Inflammatory macrophage (primary cell): ENCODE measurements at regions not wholly inside any gene's neighbourhood (a gene's known extent, or its start where the extent isn't known, plus 50 kb on each side); places are given as distances from the start of the nearest gene placed in this dataset.

ENCODE experiments used
- DNase-seq, 2 donors: peaks; one replicate each; pipeline ENCODE4 v3.0.0-alpha.2; 2020 to 2022

DNA sequence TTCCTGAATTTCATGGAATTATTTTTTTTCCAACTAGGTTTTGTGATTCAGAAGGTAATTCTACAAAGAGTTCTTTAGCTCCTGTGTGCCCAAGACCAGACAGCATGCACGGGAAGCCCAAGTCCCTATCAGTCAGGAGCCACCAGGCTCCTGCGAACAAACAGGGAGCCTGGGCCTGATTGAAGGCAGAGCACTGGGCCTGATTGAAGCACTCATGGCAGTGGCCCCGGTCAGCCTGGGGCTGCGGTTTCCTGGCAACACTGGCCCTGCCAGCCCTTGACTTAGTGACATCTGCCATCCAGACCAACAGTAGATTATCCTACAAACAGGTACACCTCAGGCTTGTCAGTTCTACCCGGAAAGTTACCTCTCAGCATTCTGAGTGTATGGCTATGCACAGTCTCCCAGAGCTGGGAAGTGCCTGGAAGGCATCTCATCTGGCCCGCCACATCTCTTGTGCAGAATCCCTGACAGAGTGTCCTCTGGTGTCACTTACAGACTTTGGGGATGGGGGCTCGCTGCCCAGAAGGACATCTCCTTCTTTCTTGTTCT is 133.8 kb downstream of the VEGFA start:
- DNase-seq = no peak

DNA sequence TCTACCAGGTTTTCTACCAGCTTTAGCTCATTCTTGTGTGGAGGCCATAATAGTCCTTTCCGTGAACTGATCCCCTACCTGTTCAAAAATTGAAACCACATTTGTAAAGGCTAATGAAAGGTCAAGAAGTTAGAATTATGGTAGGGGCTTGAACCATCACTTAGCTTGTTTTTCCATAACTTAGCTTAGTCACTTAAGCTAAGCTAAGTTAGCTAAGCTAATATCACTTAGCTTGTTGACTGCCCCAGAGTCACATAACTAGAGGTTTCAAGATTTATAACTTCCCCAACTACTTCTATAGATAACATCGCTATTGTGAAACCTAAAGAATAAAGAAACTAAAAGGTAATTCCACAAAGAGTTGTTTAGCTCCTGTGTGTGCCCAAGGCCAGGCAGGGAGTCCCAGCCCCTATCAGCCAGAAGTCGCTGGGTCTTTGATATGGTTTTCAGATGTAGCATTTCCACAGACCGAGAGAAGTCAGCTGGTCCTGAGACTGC is 131.8 kb downstream of the VEGFA start:
- DNase-seq = no peak

DNA sequence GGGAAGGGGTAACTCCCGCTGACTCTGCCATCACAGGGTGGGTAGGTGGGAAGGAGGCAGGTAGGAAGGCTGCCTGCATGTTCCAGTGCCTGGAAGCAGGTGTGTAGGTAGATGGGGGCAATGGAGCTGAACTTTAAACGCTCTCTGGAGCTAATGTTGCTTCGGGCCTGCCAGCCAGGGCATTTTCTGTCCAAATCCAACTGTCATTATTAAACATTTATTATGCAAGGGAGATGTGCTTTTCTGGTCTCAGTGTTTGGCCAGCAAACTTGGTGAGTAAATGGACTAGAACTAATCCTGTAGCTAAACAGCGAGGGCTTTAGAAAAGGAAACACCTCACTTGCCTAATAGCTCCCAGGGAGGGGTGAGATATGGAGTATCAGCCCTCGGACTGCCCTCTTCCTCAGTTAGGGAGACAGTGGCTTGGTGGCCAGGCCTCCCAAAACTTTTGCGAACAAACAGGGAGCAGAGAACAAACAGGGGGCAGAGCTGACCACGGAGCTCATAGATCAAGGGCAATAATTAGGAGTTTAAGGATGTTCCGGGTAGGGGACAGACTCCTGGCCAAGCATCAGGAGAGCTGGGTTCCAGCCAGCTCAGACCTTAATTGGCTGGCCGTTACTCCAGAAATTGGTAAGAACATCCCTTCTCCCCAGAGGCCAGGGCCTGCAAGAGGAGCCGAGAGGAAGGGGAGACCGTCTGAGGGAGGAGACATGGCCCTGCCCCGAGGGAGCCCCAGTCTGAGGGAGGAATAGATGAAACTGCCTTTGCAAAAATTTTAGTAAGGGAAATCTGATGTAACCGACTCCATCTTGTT is 131.1 kb downstream of the VEGFA start:
- no peak for DNase-seq

DNA sequence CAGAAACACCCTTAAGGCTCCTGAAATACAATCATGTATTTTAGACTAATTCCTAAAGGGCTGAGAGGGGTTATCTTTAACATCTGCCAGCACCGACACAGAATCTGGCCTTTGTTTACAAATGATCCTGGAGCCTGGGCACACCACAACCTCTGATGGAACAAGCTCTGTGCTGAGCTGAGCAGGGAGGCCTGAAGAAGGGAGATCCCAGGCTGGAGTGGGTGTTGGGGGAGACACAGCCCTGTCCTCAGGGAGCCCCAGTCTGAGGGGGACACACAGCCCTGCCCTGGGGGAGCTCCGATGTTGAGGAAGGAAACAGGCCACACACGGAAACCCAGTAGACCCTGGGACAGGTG is 130.5 kb downstream of the VEGFA start:
- no peak for DNase-seq

DNA sequence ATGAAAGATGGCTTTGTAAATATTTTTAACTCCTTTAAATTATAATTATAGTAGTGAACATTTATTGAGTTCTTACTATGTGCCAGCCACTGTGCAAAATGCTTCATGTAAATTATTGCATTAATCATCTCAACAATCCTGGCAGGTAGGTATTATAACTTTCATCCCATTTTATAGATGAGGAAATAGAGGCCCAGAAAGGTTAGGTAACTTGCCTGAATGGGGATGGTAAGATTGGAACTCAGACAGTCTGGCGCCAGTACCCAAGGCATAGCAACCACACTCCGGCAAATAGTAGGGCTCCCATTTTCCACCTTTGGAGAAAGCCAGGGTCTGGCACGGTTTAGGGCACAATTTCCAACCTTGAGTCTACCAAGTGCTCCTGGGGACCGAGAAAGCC is 129.8 kb downstream of the VEGFA start:
- no peak for DNase-seq

DNA sequence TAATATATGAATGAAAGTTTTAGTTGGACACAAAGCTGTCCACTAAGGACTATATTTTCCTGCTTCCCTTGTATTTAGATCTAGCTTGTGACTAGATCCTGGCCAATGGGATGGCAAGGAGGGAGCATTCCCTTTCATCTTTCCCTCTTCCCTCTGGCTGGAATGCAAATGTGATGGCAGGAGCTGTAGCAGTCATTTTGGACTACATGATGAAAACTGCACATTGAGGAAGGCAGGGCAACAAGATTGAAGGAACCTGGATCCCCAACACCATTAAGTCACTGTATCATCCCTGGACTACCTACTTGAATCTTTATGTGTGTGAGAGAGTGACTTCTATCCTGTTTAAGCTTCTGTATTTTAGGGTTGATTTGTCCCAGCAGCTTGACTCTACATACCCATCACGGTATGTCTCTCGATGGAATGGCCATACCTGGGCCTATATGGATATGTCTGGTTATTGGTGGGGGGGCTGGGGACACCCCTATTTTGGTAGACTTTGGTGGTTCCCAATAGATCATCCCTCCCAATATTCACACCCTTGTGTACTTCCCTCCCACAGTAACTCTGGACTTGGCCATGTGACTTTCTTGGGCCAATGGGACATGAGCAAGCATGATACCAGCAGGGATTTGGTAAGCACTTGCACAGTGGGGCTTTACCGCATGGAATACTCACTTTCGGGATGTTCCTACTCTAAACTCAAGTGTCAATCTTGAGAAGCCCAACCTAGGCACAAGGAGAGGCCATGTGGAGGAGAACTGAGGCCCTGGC is 128.5 kb downstream of the VEGFA start:
- DNase-seq = no peak

DNA sequence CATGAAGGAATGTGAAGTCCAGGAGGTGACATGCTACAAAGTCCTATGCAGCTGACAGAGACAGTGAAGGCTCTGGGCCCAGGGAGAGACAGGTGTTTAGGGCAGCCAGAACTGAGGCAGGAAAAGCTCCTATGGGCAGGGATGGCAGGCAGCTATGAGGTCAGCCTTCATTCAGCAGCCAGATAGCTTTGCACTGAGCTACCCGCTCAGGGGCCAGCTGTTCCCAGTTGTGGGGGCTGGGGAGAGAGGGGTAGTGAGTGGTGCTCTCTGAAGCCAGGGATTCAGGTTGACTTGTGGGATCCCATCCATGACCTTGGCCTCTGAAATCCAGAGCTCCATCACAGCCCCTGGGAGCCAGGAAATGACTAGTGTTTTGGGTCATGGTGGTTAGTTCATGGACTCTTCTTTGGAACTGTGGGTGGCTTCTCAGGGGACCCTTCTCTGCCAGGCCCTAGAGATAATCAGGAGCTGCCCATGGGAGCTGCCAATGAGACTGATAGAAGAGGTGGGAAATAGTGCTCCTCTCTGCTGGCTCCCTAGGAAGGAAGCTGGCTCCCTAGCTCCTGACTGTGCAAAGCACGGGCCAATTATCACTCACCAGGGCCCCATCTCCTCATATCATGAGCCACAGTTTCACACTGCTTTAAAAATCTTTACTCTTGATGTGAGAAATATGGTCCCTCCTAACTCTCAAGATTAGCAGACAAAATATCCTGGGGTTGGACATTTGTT is 127.7 kb downstream of the VEGFA start:
- no peak for DNase-seq

DNA sequence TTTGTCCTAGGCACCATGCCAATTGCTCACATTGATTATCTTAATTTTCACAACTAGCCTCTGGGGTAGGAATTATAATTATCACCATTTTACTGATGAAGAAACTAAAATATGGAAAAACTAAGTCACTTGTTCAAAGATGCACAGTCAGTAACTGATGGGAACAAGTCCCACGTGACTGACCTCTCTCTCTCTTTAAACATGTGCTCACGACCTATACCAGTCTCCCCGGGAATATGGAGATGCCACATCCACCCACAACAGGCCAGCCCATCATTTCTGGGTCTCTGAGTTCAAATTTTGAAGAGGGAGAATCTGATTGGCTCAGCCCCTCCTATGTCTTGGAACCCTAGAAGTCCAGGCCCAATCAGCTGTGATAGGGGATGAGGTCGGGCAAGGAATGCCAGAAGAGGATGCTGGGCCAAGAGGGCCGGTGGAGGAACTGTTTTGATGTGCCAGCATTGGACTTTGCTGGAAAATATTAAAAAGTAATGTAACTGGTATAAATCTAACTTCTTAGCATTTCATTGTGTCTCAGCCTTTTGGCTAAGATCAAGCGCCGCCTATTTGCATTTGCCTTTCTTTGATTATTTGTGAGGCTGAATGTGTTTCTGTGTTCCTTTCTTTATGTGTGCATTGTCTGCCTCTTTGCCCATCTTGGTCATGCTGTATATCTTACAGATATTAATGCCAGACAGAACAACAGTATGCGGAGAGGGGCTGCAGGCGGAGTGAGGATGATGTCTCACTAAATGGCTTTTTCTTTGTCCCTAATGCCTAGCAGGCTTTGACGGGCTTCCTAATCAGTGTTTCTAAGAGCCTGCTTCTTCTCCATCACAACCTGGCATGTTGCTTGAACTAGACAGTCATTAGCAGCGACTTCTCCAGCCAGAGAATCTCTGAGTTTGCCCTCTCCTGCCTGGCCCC is 126.6 kb downstream of the VEGFA start:
- no peak for DNase-seq

DNA sequence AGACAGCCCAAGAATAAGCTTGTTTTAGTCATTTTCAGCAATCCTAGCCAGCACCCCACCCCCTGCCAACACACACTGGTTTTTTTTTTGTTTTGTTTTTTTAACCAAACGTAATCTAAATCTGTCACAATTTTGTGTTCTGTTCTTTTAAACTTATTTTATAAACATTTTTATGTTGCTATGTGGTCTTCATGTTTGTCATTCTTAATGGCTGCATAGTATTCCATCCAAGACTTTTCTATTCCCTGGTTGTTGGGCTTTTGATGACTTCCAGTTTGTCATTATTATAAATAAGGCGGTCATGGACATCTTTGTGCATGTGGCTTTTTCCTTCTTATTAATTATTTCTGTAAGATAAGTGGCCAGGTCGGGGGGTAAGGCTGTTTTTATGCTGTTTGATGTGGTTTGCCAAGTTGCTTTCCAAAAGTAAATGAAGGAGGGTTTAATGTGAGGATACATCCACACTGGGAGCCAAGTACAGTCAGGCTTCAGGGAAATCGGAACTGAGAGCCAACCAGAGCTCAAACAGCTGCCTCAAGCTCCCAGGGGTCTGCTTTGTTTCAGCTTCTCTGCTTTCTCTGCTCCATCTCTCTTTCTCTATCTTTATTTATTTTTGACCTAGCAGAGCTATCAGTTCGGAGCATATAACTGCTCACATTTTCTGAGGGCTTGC is 125.8 kb downstream of the VEGFA start:
- DNase-seq = no peak

DNA sequence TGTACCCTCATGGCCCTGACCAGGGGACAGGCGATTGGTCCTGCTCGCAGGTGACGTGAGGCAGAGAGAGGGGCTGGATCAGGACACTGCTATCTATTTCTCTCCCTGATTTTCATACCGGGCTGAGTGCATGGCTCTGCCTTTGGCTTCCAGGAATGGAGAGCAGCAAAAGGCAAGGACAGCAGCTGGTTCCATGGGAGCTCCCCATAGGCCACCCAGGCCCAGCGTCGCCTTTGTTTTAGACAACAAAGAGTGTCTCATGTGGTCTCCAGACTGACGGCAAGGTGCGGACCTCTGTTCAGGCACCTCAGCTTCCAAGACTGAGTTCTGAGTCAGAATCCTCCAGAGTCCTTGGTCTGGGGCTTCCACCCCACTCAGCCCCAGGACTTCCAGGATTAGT is 123.1 kb downstream of the VEGFA start:
- DNase-seq = no peak

DNA sequence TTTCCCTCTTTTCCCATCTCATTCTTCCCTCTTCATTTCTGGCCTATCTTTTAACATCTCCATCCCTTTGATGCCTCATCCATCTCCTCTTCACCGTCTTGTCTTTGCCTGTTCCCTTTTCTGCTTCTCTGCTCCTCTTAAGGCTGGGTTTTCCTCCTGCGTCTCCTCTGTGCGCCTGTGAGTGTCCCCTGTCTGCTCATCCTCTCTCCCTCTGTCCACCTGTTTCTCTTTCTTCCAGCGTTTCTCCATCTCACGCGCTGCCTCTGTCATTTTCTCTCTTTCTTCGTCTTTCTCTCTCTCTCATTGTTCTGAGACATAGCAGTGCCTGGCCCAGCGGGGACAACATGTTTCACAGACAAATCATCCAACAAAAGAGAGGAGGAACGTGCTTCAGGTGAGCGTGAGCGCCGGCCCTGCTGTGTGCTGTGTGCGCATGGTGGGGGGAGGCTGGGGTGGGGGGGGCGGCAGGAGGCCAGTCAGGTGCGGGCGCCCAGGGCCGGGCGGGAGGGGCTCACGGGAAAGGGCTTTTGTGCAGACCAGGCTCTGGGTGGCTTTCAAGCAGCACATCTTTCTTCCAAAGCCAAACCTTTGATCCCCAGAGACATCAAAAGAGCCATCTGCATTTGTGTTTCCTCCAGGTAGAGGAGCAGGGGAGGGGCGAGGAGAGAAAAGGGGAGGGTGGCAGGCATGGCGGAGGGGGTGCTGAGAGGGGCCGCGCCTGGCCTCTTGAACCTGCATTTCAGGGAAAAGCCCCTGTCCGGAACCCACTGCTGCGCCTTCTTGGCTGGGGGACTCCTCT is 121.3 kb downstream of the VEGFA start:
- no peak for DNase-seq

DNA sequence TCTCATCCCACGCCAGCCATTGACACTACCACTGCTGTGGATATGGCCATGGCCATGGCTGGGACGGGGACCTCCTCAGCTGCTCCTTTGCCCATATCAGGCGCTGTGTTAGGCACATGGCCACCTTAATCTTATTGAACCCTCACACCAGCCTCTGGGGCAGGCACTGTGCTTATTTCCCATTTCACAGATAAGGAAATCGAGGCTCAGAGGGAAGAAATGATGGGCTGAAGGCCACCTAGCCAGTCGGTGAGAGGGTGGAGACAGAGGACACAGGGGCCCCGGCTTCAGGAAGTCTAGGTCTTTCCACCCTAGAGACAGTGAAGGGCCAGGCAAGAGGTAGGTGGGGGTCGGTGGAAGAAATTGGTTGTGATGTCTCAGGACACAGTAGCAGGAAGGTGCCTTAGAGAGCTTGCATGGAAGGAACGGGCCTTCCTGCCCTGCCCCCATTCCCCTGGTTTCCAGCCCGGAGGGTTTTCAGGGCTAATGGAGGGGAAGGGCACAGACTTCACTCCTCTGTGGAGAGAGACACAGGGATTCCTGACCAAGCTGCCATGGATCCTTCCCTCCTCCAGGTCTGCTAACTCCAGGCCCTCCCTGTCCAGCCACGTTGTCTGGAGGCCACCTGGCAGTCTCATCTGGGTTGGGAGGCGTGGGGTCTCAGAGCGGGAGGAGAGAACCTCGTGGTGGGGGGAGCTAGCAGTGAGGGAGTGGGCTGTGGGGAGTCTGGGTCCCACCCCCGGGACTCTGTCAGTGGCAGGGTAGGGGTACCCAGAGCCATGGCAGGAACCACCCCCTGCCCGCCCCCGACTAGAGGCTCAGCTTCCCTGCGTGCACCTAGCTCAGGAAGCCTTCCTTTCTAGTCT is 120.4 kb downstream of the VEGFA start:
- no peak for DNase-seq

DNA sequence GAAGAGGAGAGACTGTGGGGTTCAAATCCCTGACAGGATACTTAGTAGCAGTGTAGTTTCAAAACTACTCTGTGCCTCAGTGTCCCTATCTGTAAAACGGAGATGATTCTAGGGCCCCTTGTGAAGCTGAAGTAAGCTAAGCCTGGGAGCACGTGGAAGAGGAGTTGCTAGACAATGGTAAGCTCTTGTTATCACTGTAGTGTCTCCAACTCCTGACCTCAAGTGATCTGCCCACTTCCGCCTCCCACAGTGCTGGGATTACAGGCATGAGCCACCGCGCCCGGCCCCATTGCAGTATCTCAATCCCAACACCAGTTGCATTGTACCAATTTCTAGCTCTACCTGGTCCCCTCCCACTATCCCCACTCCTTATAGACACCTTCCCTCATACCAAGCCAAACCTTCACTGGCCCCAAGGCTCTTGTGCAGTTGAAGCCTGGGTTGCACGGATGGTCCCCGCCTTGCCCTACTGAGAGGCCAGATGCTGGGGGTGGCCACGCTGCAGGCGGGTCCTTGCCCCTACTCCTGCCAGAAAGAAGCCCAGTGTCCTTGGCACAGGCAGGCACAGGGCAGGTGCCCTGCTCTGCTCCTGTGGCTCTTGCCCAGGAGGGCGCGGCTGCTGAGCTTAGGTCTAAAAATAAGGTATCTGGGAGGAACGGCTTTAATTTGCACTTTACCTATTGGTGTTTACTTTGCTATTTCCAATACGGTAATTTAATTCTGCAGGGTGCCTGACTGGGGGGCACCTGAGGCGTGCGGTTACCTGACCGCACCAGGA is 118.1 kb downstream of the VEGFA start:
- DNase-seq = peak in 1 of 2 donors; percentile 42

DNA sequence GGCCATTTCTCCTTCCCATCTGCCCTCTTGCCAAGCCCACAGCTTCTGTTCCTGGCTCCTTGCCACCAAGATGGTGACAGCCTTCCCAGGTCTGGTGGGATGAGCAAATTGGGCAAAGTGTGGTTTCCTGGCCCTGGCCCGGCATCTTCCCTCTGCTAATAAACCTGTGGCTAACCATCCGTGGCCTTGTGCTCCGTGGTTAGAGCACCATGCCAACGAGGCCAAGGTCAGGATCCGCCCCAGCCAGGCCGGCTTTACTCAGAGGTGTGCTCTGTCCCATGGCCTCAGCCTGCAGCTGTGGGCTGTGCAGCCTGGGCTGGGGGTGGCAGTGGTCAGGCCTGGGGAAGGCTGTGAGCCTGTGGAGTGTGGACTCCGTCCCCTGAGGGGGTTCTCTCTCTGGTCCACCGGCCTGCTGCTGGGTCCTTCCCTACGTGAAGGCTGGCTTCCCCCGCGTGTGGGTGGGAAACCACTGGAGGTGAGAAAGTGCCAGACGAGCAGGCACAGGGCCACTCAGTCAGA is 117.4 kb downstream of the VEGFA start:
- DNase-seq = peak in 1 of 2 donors; percentile 13

DNA sequence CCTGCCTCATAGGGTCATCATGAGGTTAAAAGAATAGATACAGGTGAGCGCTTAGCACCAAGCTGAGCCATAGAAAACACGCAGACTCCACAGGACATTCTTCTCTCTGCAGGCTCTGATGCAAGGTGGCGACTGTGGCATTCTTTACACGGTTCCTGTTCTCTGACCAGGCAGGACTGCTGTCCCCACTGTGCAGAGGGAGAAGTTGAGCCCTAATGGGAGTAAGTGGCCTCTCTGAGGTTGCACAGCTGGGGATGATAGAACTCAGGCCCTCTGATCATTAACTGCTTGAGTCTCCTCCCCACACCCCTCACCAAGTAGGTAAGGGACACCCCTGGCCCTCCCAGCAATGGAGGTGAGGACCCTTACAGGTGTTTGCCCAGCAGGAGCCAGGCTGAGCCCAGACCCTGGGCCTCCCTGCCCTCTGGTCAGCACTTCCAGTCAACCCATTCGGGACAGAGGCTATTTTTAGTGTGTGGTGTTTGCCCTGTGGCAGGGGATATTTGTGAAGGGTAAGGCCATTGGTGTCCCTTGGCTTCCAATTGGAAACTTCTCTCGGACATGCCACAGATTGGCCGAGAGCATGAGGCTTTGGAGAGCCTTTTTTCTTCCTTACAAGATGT is 116.8 kb downstream of the VEGFA start:
- peak; percentile 41 to 50 for DNase-seq

DNA sequence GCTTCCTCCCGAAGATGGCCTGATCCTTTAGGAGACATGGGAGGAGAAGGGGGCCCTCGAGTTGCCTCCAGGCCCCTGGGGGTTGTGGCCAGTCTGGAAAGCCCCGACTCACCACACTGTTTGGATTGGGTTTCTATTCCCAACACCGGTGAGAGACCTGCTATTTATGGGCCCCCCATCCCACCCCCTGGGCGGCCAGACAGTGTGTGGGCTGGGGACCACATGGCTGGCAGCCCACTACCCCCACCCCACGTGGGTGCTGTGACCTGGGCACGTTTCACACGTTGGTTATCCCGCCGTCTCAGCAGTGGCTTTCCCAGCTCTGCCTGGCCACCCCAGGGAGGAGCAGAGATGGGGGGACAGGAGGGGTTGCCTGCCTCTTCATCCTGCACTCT is 116.1 kb downstream of the VEGFA start:
- no peak for DNase-seq

DNA sequence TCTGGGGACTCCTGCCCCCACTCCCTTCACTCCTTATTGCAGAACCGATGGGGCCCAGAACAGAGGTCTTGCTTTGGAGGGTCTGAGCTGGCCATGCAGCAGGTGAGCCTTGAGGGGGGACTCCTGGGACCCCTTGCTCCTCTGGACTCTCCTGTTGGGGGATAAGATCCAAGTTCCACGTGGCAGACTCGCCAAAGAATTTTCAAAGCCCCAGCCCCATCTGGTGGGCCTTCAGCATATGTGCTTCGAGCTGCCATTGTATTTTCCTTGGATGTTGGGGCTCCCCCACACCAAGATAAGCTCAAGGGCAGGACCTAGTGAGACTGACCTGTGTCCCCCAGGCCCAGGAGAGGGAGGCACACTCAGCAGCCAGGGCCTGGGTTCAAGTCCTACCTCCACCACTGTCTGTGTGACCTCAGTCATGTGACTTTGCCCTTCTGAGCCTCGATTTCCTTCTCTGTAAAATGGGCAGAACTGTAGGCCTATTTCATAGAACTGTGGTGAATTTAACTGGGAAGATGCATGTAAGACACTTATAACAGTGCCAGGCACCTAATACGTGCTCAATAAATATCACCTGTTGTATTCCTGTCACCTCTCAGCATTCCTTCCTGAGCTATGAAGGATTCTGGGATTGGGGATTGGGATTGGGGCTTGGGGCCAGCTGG is 115.5 kb downstream of the VEGFA start:
- no peak for DNase-seq
